CD14-positive monocyte (primary cell): ENCODE measurements at regions not wholly inside any gene's neighbourhood (a gene's known extent, or its start where the extent isn't known, plus 50 kb on each side); places are given as distances from the start of the nearest gene placed in this dataset.

ENCODE experiments used
- DNase-seq, 3 donors: peaks; one replicate each; pipeline ENCODE4 v3.0.0-alpha.2; 2011 to 2022
- H2AFZ ChIP-seq: 2 replicates; pipeline ENCODE4 v1.6.0; 2012; ENCODE audit warnings: mild to moderate bottlenecking, low read depth, low read length, inconsistent platforms; ENCODE audit not compliant: insufficient read depth, poor library complexity, severe bottlenecking
- H3K27ac ChIP-seq, 2 donors: 1 replicate in 1 of 2; 2 replicates in 1 of 2; pipeline ENCODE4 v1.5.1; 2012 to 2013; ENCODE audit warnings: low read length in 2 of 2, control low read depth in 1 of 2, inconsistent platforms in 1 of 2, low read depth in 1 of 2, mild to moderate bottlenecking in 1 of 2
- H3K27me3 ChIP-seq, 2 donors: one replicate each; pipeline versions ENCODE4 v1.6.0 to v1.6.1; 2011 to 2013; ENCODE audit warnings: low read length in 2 of 2; ENCODE audit not compliant: control insufficient read depth in 2 of 2, insufficient read depth in 2 of 2
- H3K36me3 ChIP-seq, 2 donors: replicated peaks in 1 of 2; 1 replicate in 1 of 2; 2 replicates in 1 of 2; pipeline versions ENCODE4 v1.5.1 to v1.6.1; 2012 to 2013; ENCODE audit warnings: low read length in 2 of 2, control low read depth in 1 of 2, inconsistent platforms in 1 of 2, mild to moderate bottlenecking in 1 of 2; ENCODE audit not compliant: insufficient read depth in 2 of 2, control insufficient read depth in 1 of 2
- H3K4me1 ChIP-seq, 2 donors: 1 replicate in 1 of 2; 2 replicates in 1 of 2; pipeline versions ENCODE4 v1.5.1 to v1.6.1; 2012 to 2013; ENCODE audit warnings: low read length in 2 of 2, control low read depth in 1 of 2, inconsistent platforms in 1 of 2, mild to moderate bottlenecking in 1 of 2, moderate library complexity in 1 of 2; ENCODE audit not compliant: insufficient read depth in 2 of 2, control insufficient read depth in 1 of 2
- H3K4me2 ChIP-seq: replicated peaks from 2 replicates; pipeline ENCODE3; 2012; ENCODE audit warnings: low read length, moderate library complexity, mild to moderate bottlenecking; ENCODE audit not compliant: poor library complexity, severe bottlenecking; ENCODE audit errors: extremely low read depth
- H3K4me3 ChIP-seq, 3 experiments: fragments of 200-600 bp in 1 of 3; sonication (generic) in 1 of 3; replicated peaks in 1 of 3; 1 replicate in 2 of 3; 2 replicates in 1 of 3; pipeline ENCODE4 v1.5.1; 2011 to 2013; ENCODE audit warnings: low read length in 3 of 3, mild to moderate bottlenecking in 3 of 3, control low read depth in 2 of 3, low read depth in 2 of 3, inconsistent platforms in 1 of 3, moderate library complexity in 1 of 3
- H3K79me2 ChIP-seq: 2 replicates; pipeline ENCODE4 v1.6.0; 2012; ENCODE audit warnings: mild to moderate bottlenecking, control low read depth, inconsistent platforms, low read length, moderate library complexity; ENCODE audit not compliant: insufficient read depth
- H3K9ac ChIP-seq: 2 replicates; pipeline ENCODE4 v1.6.0; 2017; ENCODE audit warnings: low read length, mild to moderate bottlenecking; ENCODE audit not compliant: insufficient read depth, poor library complexity, severe bottlenecking
- H3K9me3 ChIP-seq, 2 donors: replicated peaks in 1 of 2; 1 replicate in 1 of 2; 2 replicates in 1 of 2; pipeline versions ENCODE4 v1.5.1 to v1.6.1; 2012 to 2013; ENCODE audit warnings: low read length in 2 of 2, control low read depth in 1 of 2; ENCODE audit not compliant: control insufficient read depth in 1 of 2, insufficient read depth in 1 of 2
- H4K20me1 ChIP-seq: 2 replicates; pipeline ENCODE4 v1.6.0; 2012; ENCODE audit warnings: mild to moderate bottlenecking, low read length, control low read depth, moderate library complexity; ENCODE audit not compliant: insufficient read depth
- H3K27ac Mint-ChIP-seq, 7 donors: one replicate each; pipeline ENCODE4 v1.8.0; 2020; ENCODE audit warnings: mild to moderate bottlenecking in 7 of 7, mixed read lengths in 7 of 7, moderate library complexity in 6 of 7, inconsistent platforms in 2 of 7
- H3K27me3 Mint-ChIP-seq, 3 donors: one replicate each; pipeline ENCODE4 v1.8.0; 2021 to 2022; ENCODE audit warnings: low read depth in 3 of 3, mild to moderate bottlenecking in 3 of 3, mixed read lengths in 3 of 3, moderate library complexity in 3 of 3, inconsistent platforms in 1 of 3
- H3K36me3 Mint-ChIP-seq, 2 donors: one replicate each; pipeline ENCODE4 v1.8.0; 2020; ENCODE audit warnings: mixed read lengths in 2 of 2, inconsistent platforms in 1 of 2, mild to moderate bottlenecking in 1 of 2
- H3K4me1 Mint-ChIP-seq: one replicate; pipeline ENCODE4 v1.8.0; 2020; ENCODE audit warnings: mild to moderate bottlenecking, mixed read lengths
- H3K4me3 Mint-ChIP-seq, 2 donors: one replicate each; pipeline ENCODE4 v1.8.0; 2020; ENCODE audit warnings: mild to moderate bottlenecking in 2 of 2, mixed read lengths in 2 of 2, moderate library complexity in 1 of 2
- H3K9me3 Mint-ChIP-seq, 7 donors: one replicate each; pipeline ENCODE4 v1.8.0; 2020 to 2022; ENCODE audit warnings: mixed read lengths in 7 of 7, mild to moderate bottlenecking in 6 of 7, moderate library complexity in 6 of 7, inconsistent platforms in 2 of 7
- CTCF ChIP-seq: fragments of 200-600 bp; IDR thresholded peaks from one replicate; pipeline ENCODE4 v1.8.0; 2022; ENCODE audit warnings: antibody characterized with exemption, mild to moderate bottlenecking
- WGBS: methylation state at CpG from one replicate; pipeline ENCODE4 v1.1.5; 2013; ENCODE audit warnings: missing lambda C conversion rate; ENCODE audit not compliant: insufficient coverage; 5-methylcytosine and 5-hydroxymethylcytosine counted together
- intact Hi-C, 2 donors: fragments of 100-400 bp; cut with micrococcal nuclease; formaldehyde crosslinking; loops; one replicate each; pipeline versions ENCODE4 v1.15.0 to v1.15.1; 2023

DNA sequence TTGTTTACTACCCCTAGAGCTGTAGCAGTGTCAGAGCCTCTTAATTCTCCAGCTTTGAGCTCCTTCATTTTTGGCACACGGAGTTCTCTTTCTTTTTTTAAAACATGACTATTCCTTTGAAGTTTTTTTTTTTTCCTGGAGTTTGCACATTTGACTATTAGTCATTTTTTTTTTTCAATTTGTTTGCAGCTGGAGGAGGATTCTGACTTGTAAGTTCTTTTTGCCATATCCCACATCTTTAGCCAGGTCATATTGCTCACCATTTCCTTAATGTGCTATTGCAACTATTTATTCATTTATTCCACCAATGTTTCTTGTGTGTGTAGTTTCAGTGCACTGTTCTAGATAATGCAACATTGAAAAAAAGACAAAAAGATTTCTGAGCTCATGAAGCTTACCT lies 166.3 kb upstream of the ARHGAP20 start:
- no peaks in the 10 kb centered on the region for H4K20me1 ChIP-seq
- H3K36me3 ChIP-seq, result no peaks in the 10 kb centered on the region
- intact Hi-C loops, result no loop called here
- H3K27me3 Mint-ChIP-seq, result peaks cover 0 to 1% (median 0%) of the 10 kb centered on the region in 3 donors
- H3K27ac Mint-ChIP-seq, result no peak overlapping the region
- H3K36me3 Mint-ChIP-seq, result no peaks in the 10 kb centered on the region
- no peaks in the 10 kb centered on the region for H3K79me2 ChIP-seq
- no peaks in the 10 kb centered on the region for H3K4me1 Mint-ChIP-seq
- no peaks in the 10 kb centered on the region for H3K4me1 ChIP-seq
- peaks cover 0 to 3% (median 0%) of the 10 kb centered on the region in 7 donors for H3K9me3 Mint-ChIP-seq
- no peak overlapping the region for H3K9ac ChIP-seq
- no peak for TF ChIP-seq CTCF
- WGBS, result no CpG with 5 or more reads among the region's 1 CpG
- H3K4me3 Mint-ChIP-seq, result no peak overlapping the region
- DNase-seq, result no peak
- H2AFZ ChIP-seq, result no peak overlapping the region
- H3K4me2 ChIP-seq, result no peak overlapping the region
- H3K4me3 ChIP-seq, result no peak overlapping the region
- H3K9me3 ChIP-seq, result no peaks in the 10 kb centered on the region
- H3K27me3 ChIP-seq, result no peaks in the 10 kb centered on the region
- H3K27ac ChIP-seq, result no peak overlapping the region

DNA sequence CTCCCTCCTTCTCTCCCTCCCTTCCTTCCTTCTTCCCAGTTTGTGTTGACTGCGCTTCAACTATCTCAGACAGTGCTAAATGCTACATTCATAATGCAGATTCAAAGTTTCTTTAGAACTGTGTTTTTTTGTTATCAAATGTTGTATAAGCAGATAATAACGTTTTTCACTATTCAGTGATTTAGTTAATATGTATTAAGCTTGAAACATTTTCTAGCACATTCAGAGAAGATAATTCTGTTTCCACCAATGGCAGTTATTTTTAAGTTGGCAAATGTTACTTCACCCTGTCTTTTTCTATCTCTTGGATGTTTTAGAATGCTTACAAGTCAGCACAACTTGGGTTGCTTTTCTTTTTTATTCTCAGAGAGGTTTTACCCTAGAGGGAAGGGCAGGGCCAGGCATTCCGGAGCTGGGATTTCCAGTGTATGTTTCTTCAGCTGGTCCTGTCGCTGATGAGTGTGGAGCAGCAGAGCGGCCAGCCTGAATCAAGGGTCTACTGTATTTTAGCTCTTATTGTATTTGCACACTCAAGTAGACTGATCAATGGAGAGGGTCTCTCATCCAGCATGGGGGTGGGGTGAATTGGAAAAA lies 162.3 kb upstream of the ARHGAP20 start:
- Histone ChIP-seq H3K27me3 (no peaks in the 10 kb centered on the region), H3K27ac (no peak overlapping the region), H3K9me3 (no peaks in the 10 kb centered on the region), H3K79me2 (no peaks in the 10 kb centered on the region), H3K9ac (no peak overlapping the region), H3K4me3 (no peak overlapping the region), H3K4me1 (no peaks in the 10 kb centered on the region), H3K36me3 (no peaks in the 10 kb centered on the region), H2AFZ (no peak overlapping the region), H4K20me1 (no peaks in the 10 kb centered on the region), H3K4me2 (no peak overlapping the region)
- no peak overlapping the region for H3K4me3 Mint-ChIP-seq
- intact Hi-C loops, result no loop called here
- peaks cover 0 to 1% (median 0%) of the 10 kb centered on the region in 7 donors for H3K9me3 Mint-ChIP-seq
- H3K4me1 Mint-ChIP-seq, result peaks cover 4% of the 10 kb centered on the region
- no peak for TF ChIP-seq CTCF
- WGBS, result 87% methylated on average over 2 of the region's 5 CpGs
- no peak for DNase-seq
- H3K36me3 Mint-ChIP-seq, result no peaks in the 10 kb centered on the region
- H3K27me3 Mint-ChIP-seq, result peaks cover 0 to 1% (median 0%) of the 10 kb centered on the region in 3 donors
- H3K27ac Mint-ChIP-seq, result no peak overlapping the region
